Right hindlimb (tissue), 1 donor: ENCODE measurements at regions not wholly inside any gene's neighbourhood (a gene's known extent, or its start where the extent isn't known, plus 50 kb on each side); places are given as distances from the start of the nearest gene placed in this dataset.
"Not testable (repeated sequence)": the region's sequence is repeated elsewhere in the genome, so short reads cannot be mapped to it uniquely, and the experiment has no call there.

ENCODE experiments used
- DNase-seq: peaks from one replicate; pipeline ENCODE4 v3.0.0-alpha.2; 2018

- no peak for DNase-seq
These were observed 152.2 kb downstream of the LIPI start for GRCh38 chr21:14058566-14058965.

GRCh38 chr21:14057841-14058481 is 152.8 kb downstream of the LIPI start:
- DNase-seq, result not testable (repeated sequence)

GRCh38 chr21:14057313-14057712 is 153.4 kb downstream of the LIPI start:
- no peak for DNase-seq

- DNase-seq, result no peak
These were observed 154.0 kb downstream of the LIPI start for GRCh38 chr21:14056771-14057191.

- not testable (repeated sequence) for DNase-seq
These were observed 154.8 kb downstream of the LIPI start for GRCh38 chr21:14055746-14056515.

- no peak for DNase-seq
These were observed 156.1 kb downstream of the LIPI start for GRCh38 chr21:14054682-14055081.

DNA sequence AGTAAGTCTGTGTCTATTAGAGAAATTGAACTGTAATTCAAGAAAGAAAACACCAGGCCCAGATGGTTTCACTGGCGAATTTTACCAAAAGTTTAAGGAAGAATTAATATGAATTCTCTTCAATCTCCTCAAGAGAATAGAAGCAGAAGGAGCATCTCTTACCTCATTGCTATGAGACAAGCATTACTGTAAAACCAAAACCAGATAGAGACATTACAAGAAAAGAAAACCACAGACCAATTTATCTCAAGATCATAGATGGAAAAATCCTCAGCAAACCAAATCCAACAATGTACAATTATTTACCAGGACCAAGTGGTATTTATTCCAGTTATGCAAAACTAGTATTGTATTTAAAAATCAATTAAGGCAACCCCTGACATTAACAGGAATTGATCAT is 160.6 kb downstream of the LIPI start:
- DNase-seq, result no peak

GRCh38 chr21:14046401-14046800 is 164.4 kb downstream of the LIPI start:
- no peak for DNase-seq

DNA sequence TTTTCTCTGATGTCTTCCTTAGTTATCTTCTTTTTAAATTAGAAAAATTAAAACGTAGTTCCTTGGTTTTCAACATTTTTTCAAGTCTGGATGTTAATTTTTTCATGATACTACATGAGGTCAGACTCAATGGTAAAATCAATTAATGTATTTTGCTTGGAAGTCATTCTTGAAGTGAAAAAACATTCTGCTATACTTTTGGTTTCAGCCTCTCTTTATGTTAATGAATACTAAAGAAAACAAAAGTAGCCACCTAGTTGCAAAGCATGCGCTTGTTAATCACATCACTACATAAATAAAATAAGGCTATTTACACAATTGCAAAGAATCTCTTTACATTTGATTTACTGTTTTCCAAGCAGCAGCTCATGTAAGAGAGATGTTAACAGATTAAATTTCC is 170.4 kb downstream of the LIPI start:
- no peak for DNase-seq

- not testable (repeated sequence) for DNase-seq
These were observed 182.1 kb downstream of the LIPI start for GRCh38 chr21:14028619-14029018.

GRCh38 chr21:14027235-14027869 is 183.4 kb downstream of the LIPI start:
- DNase-seq, result peak; percentile 94

- not testable (repeated sequence) for DNase-seq
These were observed 190.6 kb downstream of the LIPI start for GRCh38 chr21:14020108-14020507.

DNA sequence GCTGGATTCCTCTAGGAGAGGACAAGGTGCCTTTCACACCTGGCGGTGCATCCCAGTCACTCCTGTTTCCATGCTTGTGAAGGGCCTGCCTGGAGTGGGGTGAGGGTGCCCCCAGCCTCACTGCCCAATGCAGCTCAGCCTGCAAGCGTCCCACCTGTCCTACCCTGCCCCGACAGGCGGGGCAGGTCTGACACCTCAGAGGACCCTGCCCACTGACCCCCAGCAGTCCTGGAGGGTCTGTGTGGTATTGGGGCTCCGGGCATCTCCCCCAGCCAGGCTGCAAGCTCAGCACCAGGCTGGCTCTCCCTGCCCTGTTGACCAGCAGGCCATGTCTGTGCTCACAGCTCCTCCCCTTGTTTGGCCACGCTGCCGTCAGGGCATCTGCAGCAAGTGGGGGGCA is 194.9 kb downstream of the LIPI start:
- not testable (repeated sequence) for DNase-seq

DNA sequence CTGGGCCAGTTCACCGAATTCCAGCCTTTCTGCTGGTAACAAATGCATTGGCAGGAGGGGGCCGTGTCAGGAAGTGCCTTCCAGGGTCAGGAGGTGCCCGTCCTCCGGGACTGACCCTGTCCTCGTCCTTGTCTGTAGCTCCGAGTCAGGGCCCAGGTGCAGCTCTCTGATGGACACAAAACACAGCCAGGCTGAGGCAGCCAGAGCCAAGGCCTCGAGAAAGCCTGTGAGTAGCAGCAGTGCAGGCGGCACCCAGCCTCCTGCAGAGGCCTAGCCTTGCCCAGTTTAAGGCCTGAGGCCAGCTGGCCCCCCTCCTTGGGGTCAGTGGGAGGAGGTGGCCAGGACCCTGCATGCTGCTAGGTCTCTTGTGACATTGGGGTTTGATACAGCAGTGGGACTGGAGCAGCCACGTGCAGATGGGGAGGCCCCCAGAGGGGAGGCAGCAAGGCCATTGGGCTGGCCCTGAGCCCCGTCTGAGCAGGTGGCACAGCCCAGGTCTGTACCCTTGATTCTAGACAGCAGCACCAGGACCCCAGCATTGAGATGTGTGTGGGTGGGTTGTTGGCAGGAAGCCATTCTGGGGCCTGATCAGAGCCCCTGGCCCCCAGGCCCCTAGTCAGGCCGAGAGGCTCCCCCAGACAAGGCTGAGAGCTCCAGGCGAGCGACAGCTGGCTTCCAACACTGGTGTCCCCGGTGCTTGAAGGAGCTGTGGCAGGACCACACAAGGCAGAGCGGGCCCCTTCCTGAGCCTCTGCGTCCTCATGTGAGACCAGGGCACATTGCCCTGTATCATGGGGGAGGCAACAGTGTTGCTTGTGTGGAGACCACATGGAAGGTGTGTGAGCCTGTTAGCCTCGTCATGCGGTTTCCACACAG is 196.9 kb downstream of the LIPI start:
- not testable (repeated sequence) for DNase-seq

- DNase-seq, result no peak
These were observed 197.6 kb downstream of the LIPI start for GRCh38 chr21:14013056-14013603.

- no peak for DNase-seq
These were observed 198.3 kb downstream of the LIPI start for GRCh38 chr21:14012409-14012808.

DNA sequence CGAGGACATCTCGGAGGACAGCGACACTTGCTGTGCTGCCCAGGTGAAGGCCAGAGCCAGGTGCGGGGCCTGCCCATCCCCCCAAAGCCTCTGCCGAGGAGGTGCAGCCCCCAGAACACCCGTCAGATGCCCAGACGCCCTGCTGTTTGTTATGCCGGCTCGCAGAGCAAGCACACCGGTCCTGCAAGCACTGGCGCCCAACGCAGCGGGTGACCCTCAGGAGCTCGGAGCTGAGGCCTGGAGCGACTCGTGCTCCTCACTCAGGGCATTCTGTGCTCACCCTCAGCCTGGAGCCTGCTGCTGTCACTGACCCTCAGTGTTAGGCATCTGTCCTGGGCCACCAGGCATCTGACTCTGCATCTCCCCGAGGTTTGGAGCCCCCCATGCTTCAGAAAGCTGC is 199.0 kb downstream of the LIPI start:
- not testable (repeated sequence) for DNase-seq

DNA sequence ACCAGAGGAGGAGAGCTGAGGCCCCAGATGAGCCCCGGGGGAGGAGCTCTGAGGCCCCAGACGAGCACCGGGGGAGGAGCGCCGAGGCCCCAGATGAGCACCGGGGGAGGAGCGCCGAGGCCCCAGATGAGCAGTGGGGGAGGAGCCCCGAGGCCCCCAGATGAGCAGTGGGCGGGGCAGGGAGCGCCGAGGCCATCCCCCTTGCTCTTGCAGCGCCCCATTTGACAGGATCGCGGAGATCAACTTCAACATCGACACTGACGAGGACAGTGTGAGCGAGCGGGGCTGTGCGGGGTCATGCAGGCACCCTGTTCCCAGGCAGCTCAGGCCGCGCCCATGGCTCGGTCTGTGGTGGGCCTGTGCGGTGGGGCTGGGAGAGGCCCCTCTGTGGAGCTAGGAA is 199.6 kb downstream of the LIPI start:
- DNase-seq, result not testable (repeated sequence)

DNA sequence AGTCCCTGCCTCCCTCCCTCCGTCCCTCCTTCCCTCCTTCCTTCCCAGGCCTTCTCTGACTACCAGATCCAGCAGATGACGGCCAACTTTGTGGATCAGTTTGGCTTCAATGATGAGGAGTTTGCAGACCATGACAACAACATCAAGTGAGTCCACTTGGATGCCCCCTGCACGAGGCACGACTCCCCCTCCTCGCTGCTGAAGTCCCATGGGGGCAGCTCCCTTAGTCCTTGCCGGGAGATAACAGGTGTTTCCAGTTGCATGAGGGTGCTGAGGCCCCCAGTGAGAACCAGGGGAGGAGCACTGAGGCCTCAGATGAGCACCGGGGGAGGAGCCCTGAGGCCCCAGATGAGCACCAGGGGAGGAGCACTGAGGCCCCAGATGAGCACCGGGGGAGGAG is 200.0 kb downstream of the LIPI start:
- DNase-seq, result no peak

- DNase-seq, result not testable (repeated sequence)
These were observed 200.8 kb downstream of the LIPI start for GRCh38 chr21:14009990-14010389.

GRCh38 chr21:14009238-14009981 is 201.3 kb downstream of the LIPI start:
- DNase-seq, result not testable (repeated sequence)

- not testable (repeated sequence) for DNase-seq
These were observed 202.3 kb downstream of the LIPI start for GRCh38 chr21:14008436-14008835.
